ENCODE measurements at regions not wholly inside any gene's neighbourhood (a gene's known extent, or its start where the extent isn't known, plus 50 kb on each side); places are given as distances from the start of the nearest gene placed in this dataset.

GRCh38 chr1:87941337-87941946, 612.8 kb downstream of the LMO4 start:
- ATAC-seq (no peak), DNase-seq (no peak)
- Histone ChIP-seq H3K36me3 (no peaks in the 10 kb centered on the region), H3K9me3 (no peaks in the 10 kb centered on the region), H3K4me1 (no peaks in the 10 kb centered on the region), H3K27ac (no peak overlapping the region), H3K27me3 (ENCODE audit: low read depth) (no peaks in the 10 kb centered on the region), H3K4me3 (no peak overlapping the region)
- no peak for TF ChIP-seq CTCF (IDR thresholded peaks at IDR 0.05)
- intact Hi-C loops (cut with DNase I) = no loop called here

GRCh38 chr1:87942165-87942564, 613.5 kb downstream of the LMO4 start:
- ATAC-seq (peak; percentile 67 to 82), DNase-seq (peak; percentile 49)
- H3K4me3 ChIP-seq = no peak overlapping the region
- H3K27me3 ChIP-seq (ENCODE audit: low read depth) = no peaks in the 10 kb centered on the region
- no peak for TF ChIP-seq CTCF (IDR thresholded peaks at IDR 0.05)
- no peak overlapping the region for H3K27ac ChIP-seq
- no peaks in the 10 kb centered on the region for H3K9me3 ChIP-seq
- no peaks in the 10 kb centered on the region for H3K4me1 ChIP-seq
- no peaks in the 10 kb centered on the region for H3K36me3 ChIP-seq
- intact Hi-C loops (cut with DNase I) = no loop called here

DNA sequence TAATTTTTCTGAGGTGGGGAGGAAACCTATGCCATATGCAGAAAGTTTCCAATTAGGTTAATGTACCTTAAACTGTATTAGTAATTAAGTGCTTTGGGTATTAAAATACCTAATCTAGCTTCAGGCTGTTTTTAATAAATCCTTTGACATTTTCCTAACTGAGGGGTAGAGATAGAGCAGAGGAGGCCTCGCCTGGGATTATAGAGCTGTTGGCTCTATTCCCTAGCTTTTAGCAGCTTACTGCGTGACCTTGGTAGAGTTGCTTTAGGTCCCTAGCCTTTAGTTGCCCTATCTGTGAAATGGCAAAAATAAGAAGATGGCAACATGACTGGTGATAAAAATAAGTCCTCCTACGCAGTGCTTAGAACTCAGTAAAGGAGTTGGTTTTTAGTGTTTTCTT, 621.0 kb downstream of the LMO4 start:
- Histone ChIP-seq H3K9me3 (no peaks in the 10 kb centered on the region), H3K36me3 (no peaks in the 10 kb centered on the region), H3K4me3 (no peak overlapping the region), H3K27me3 (ENCODE audit: low read depth) (no peaks in the 10 kb centered on the region), H3K27ac (no peak overlapping the region), H3K4me1 (no peaks in the 10 kb centered on the region)
- intact Hi-C loops (cut with DNase I) = no loop called here
- ATAC-seq (no peak), DNase-seq (no peak)
- no peak for TF ChIP-seq CTCF (IDR thresholded peaks at IDR 0.05)

- no peak for TF ChIP-seq CTCF (IDR thresholded peaks at IDR 0.05)
- H3K9me3 ChIP-seq = no peaks in the 10 kb centered on the region
- no peaks in the 10 kb centered on the region for H3K27me3 ChIP-seq (ENCODE audit: low read depth)
- intact Hi-C loops (cut with DNase I) = no loop called here
- H3K4me1 ChIP-seq = no peaks in the 10 kb centered on the region
- no peaks in the 10 kb centered on the region for H3K36me3 ChIP-seq
- H3K27ac ChIP-seq = no peak overlapping the region
- no peak overlapping the region for H3K4me3 ChIP-seq
- no peak for DNase-seq
- no peak for ATAC-seq
Observed at GRCh38 chr1:87950369-87950768, 621.7 kb downstream of the LMO4 start.

GRCh38 chr1:87951409-87951808, 622.7 kb downstream of the LMO4 start:
- DNase-seq = no peak
- H3K9me3 ChIP-seq = no peaks in the 10 kb centered on the region
- intact Hi-C loops (cut with DNase I) = no loop called here

More at GRCh38 chr1:87951409-87951808, 622.7 kb downstream of the LMO4 start:
- TF ChIP-seq CTCF (IDR thresholded peaks at IDR 0.05) = no peak
- H3K4me3 ChIP-seq = no peak overlapping the region
- no peaks in the 10 kb centered on the region for H3K27me3 ChIP-seq (ENCODE audit: low read depth)
- ATAC-seq = no peak
- no peaks in the 10 kb centered on the region for H3K4me1 ChIP-seq
- H3K36me3 ChIP-seq = no peaks in the 10 kb centered on the region
- no peak overlapping the region for H3K27ac ChIP-seq
